Stomach (tissue), 8 donors: ENCODE measurements at regions not wholly inside any gene's neighbourhood (a gene's known extent, or its start where the extent isn't known, plus 50 kb on each side); places are given as distances from the start of the nearest gene placed in this dataset.
"Not testable (repeated sequence)": the region's sequence is repeated elsewhere in the genome, so short reads cannot be mapped to it uniquely, and the experiment has no call there.

ENCODE experiments used
- DNase-seq, 2 donors: peaks; one replicate each; pipeline versions ENCODE4 v3.0.0 to v3.0.0-alpha.2; 2013 to 2019
- H3K27ac ChIP-seq, 5 donors: fragments of 200-600 bp in 4 of 5; sonication (generic) in 4 of 5; one replicate each; pipeline ENCODE4 v1.5.1; 2013 to 2019; ENCODE audit warnings: mild to moderate bottlenecking in 1 of 5, moderate library complexity in 1 of 5
- H3K27me3 ChIP-seq, 3 donors: fragments of 200-600 bp; sonication (generic); one replicate each; pipeline ENCODE4 v1.5.1; 2017 to 2019; ENCODE audit warnings: mixed run types in 1 of 3
- H3K36me3 ChIP-seq, 4 donors: fragments of 200-600 bp; sonication (generic); 1 replicate in 3 of 4; 2 replicates in 1 of 4; pipeline ENCODE4 v1.5.1; 2016 to 2019
- H3K4me1 ChIP-seq, 4 donors: fragments of 200-600 bp; sonication (generic); one replicate each; pipeline ENCODE4 v1.5.1; 2016 to 2019
- H3K4me3 ChIP-seq, 4 donors: fragments of 200-600 bp; sonication (generic) in 3 of 4; one replicate each; pipeline ENCODE4 v1.5.1; 2016 to 2019; ENCODE audit warnings: mild to moderate bottlenecking in 1 of 4
- H3K9me3 ChIP-seq, 4 donors: fragments of 200-600 bp; sonication (generic); one replicate each; pipeline ENCODE4 v1.5.1; 2016 to 2019
- CTCF ChIP-seq, 7 experiments: fragments of 450-650 bp in 4 of 7; fragments of 200-600 bp in 3 of 7; sonication (generic) in 3 of 7; IDR thresholded peaks; one replicate each; pipeline ENCODE4 v1.5.1; 2016 to 2019; ENCODE audit warnings: antibody characterized with exemption in 7 of 7, control low read depth in 2 of 7, mild to moderate bottlenecking in 1 of 7
- EP300 ChIP-seq: sonication (generic); formaldehyde crosslinking; IDR thresholded peaks from one replicate; pipeline ENCODE4 v1.6.1; 2017; ENCODE audit warnings: antibody characterized with exemption
- POLR2A ChIP-seq, 4 donors: fragments of 450-650 bp; IDR thresholded peaks; one replicate each; pipeline ENCODE4 v1.6.1; 2016; ENCODE audit warnings: antibody characterized with exemption in 4 of 4, control low read depth in 2 of 4, mild to moderate bottlenecking in 1 of 4, moderate library complexity in 1 of 4
- POLR2AphosphoS5 ChIP-seq, 3 donors: sonication (generic); formaldehyde crosslinking; IDR thresholded peaks; one replicate each; pipeline ENCODE4 v1.6.1; 2016; ENCODE audit warnings: antibody characterized with exemption in 3 of 3
- WGBS, 5 donors: extraction: QIAGEN DNeasy Blood & Tissue Kit in 3 of 5; methylation state at CpG; one replicate each; pipeline versions ENCODE4 v1.1.5 to v1.1.7; 2013 to 2018; 5-methylcytosine and 5-hydroxymethylcytosine counted together
- intact Hi-C: fragments of 100-400 bp; cut with DNase I; formaldehyde crosslinking; loops from one replicate; pipeline ENCODE4 v1.15.1; 2023; ENCODE audit warnings: low total_unique reads
- donor health status: healthy with polysubstance abuse.
- donor health status: Bipolar disorder and iron deficiency.
- donor health status: healthy.

GRCh38 chr5:27868292-27868691 lies 829.9 kb upstream of the CDH9 start:
- intact Hi-C loops: no loop called here
- Histone ChIP-seq H3K27ac (no peak overlapping the region), H3K4me3 (no peak overlapping the region), H3K36me3 (no peaks in the 10 kb centered on the region), H3K4me1 (no peaks in the 10 kb centered on the region), H3K27me3 (no peaks in the 10 kb centered on the region), H3K9me3 (peaks cover 0 to 13% (median 6%) of the 10 kb centered on the region in 4 donors)
- WGBS, 5 donors: 90 to 96% (median 95%) methylated on average over 2 of the region's 2 CpGs
- DNase-seq: no peak
- TF ChIP-seq POLR2AphosphoS5 (IDR thresholded peaks at IDR 0.05): no peak
- no peak for TF ChIP-seq POLR2A (IDR thresholded peaks at IDR 0.05)
- TF ChIP-seq CTCF (IDR thresholded peaks at IDR 0.05): no peak
- no peak for TF ChIP-seq EP300

DNA sequence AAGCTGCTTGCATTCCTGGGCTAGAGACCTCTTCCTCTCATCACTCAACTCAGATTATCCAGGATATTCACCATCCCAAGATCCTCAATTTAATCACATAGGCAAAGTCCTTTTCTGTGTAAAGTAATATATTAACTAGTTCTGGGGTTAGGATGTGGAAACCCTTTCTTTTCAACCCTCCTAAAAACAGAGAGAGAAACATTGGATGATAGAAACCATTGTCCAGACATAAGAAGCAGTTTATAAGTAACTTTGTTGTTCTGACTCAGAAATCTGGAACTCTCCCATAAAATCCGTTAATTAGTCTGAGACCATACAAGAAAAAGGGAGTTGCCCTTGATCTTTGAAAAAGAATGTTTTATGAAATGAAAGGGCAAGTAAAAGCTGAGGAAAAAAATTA lies 817.1 kb upstream of the CDH9 start:
- H3K27me3 ChIP-seq: no peaks in the 10 kb centered on the region
- WGBS, 5 donors: 70 to 83% (median 73%) methylated on average over 1 of the region's 1 CpG
- TF ChIP-seq POLR2AphosphoS5 (IDR thresholded peaks at IDR 0.05): no peak

DNA sequence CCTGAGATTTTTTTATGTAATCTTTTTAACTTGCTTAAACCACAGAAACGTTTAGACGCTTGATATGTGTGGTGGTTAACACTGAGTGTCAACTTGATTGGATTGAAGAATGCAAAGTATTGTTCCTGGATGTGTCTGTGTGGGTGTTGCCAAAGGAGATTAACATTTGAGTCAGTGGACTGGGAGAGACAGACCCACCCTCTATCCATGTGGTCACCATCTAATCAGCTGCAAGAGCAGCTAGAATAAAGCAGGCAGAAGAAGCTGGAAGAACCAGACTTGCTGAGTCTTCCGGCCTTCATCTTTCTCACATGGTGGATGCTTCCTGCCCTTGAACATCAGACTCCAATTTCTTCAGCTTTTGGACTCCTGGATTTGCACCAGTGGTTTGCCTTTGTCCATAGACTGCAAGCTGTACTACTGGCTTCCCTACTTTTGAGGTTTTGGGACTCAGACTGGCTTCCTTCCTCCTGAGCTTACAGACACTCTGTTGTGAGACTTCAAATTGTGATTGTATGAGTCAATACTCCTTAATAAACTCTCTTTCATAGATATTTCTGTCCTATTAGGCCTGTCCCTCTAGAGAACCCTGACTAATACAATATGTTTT lies 816.0 kb upstream of the CDH9 start:
- intact Hi-C loops: no loop called here

More for the DNA sequence above, 817.1 kb upstream of the CDH9 start:
- Histone ChIP-seq H3K9me3 (peaks cover 0 to 7% (median 2%) of the 10 kb centered on the region in 4 donors), H3K27ac (no peak overlapping the region), H3K4me1 (no peaks in the 10 kb centered on the region), H3K4me3 (no peak overlapping the region), H3K36me3 (no peaks in the 10 kb centered on the region)
- intact Hi-C loops: no loop called here
- peak in 1 of 2 donors; percentile 8 for DNase-seq

DNA sequence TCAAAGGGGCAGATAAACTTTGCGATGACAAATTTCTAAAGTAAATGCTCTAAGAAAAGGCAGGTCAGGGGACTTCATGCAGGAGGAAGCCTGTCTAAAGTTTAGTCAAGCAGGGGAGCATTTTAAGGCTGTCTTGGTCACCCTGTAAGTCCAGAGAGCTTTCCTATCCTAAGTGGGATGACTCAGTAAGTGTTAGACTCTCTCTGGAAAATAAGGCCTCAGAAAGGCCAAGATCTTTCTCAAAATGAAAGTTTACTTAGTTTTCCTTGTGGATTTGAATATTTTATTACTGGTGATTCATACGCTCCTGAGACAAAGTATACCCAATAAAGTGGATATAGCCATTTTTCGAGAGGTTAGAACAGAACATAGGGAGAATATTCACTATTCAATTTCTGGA lies 806.9 kb upstream of the CDH9 start:
- Histone ChIP-seq H3K36me3 (no peaks in the 10 kb centered on the region), H3K27ac (no peak overlapping the region), H3K27me3 (no peaks in the 10 kb centered on the region), H3K4me3 (no peak overlapping the region), H3K9me3 (peaks cover 0 to 21% (median 4%) of the 10 kb centered on the region in 4 donors), H3K4me1 (no peaks in the 10 kb centered on the region)
- intact Hi-C loops: no loop called here
- 80 to 86% (median 83%) methylated on average over 3 of the region's 3 CpGs for WGBS, 5 donors
- TF ChIP-seq POLR2A (IDR thresholded peaks at IDR 0.05) (no peak), EP300 (no peak), POLR2AphosphoS5 (IDR thresholded peaks at IDR 0.05) (no peak), CTCF (IDR thresholded peaks at IDR 0.05) (no peak)
- no peak for DNase-seq

More for the DNA sequence above, 816.0 kb upstream of the CDH9 start:
- Histone ChIP-seq H3K27me3 (no peaks in the 10 kb centered on the region), H3K4me3 (no peak overlapping the region), H3K36me3 (no peaks in the 10 kb centered on the region), H3K27ac (no peak overlapping the region), H3K9me3 (no peaks in the 10 kb centered on the region), H3K4me1 (no peaks in the 10 kb centered on the region)
- WGBS, 5 donors: 56 to 70% (median 62%) methylated on average over 3 of the region's 3 CpGs
- no peak for DNase-seq
- TF ChIP-seq POLR2A (IDR thresholded peaks at IDR 0.05): no peak
- no peak for TF ChIP-seq POLR2AphosphoS5 (IDR thresholded peaks at IDR 0.05)
- TF ChIP-seq EP300: no peak
- TF ChIP-seq CTCF (IDR thresholded peaks at IDR 0.05): no peak

DNA sequence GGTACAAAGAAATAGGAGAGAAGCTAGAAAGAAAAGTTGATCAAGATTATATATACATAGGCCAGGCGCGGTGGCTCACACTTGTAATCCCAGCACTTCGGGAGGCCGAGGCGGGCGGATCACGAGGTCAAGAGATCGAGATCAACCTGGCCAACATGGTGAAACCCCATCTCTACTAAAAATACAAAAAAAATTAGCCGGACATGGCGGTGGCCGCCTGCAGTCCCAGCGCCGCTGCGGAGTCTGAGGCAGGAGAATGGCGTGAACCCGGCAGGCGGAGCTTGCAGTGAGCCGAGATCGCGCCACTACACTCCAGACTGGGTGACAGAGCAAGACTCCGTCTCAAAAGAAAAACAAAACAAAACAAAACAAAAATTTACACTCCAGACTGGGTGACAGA lies 798.3 kb upstream of the CDH9 start:
- H3K36me3 ChIP-seq, intact Hi-C loops, H3K4me1 ChIP-seq, H3K27ac ChIP-seq, H3K4me3 ChIP-seq, H3K27me3 ChIP-seq, DNase-seq: not testable (repeated sequence)
- WGBS, 5 donors: 91 to 95% (median 95%) methylated on average over 21 of the region's 21 CpGs
- peaks cover 0 to 12% (median 0%) of the 10 kb centered on the region in 4 donors for H3K9me3 ChIP-seq
